ENCODE measurements at regions not wholly inside any gene's neighbourhood (a gene's known extent, or its start where the extent isn't known, plus 50 kb on each side); places are given as distances from the start of the nearest gene placed in this dataset.

GRCh38 chr16:35463358-35463757 is 2003.9 kb downstream of the TP53TG3F start (continued):
- TF ChIP-seq, protein P1, sequence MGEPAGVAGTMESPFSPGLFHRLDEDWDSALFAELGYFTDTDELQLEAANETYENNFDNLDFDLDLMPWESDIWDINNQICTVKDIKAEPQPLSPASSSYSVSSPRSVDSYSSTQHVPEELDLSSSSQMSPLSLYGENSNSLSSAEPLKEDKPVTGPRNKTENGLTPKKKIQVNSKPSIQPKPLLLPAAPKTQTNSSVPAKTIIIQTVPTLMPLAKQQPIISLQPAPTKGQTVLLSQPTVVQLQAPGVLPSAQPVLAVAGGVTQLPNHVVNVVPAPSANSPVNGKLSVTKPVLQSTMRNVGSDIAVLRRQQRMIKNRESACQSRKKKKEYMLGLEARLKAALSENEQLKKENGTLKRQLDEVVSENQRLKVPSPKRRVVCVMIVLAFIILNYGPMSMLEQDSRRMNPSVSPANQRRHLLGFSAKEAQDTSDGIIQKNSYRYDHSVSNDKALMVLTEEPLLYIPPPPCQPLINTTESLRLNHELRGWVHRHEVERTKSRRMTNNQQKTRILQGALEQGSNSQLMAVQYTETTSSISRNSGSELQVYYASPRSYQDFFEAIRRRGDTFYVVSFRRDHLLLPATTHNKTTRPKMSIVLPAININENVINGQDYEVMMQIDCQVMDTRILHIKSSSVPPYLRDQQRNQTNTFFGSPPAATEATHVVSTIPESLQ (CRISPR knock-in tag; IDR thresholded peaks at IDR 0.05), result no peak

DNA sequence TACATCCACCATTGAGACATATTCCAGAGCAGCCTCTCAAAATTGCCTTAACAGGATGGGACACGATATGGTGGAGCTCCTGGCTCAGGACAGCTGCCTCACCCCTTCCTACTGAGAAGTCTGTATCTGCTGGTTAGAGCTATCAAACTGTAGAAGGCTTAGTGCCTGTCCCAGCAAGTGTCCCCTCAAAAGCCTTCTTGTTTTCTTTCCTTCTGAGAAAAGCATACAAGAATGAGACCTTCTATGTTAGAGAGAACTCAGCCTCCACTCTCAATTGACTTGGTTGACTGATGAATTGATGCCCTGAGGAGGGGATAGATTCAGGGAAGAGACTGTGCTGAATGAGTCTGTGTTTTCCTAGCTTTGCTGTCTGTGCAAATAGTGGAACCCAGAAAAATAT is 2020.9 kb downstream of the TP53TG3F start:
- no peaks in the 10 kb centered on the region for H3K4me1 Mint-ChIP-seq
- peaks cover 62% of the 10 kb centered on the region for H3K9me3 Mint-ChIP-seq
- no peak for DNase-seq (ENCODE audit: low spot score)
- H3K4me3 Mint-ChIP-seq, result no peak overlapping the region
- peaks cover 57% of the 10 kb centered on the region for H3K36me3 Mint-ChIP-seq
- no peak for TF ChIP-seq SOX15 (CRISPR knock-in tag; IDR thresholded peaks at IDR 0.05)
- TF ChIP-seq, protein P2, sequence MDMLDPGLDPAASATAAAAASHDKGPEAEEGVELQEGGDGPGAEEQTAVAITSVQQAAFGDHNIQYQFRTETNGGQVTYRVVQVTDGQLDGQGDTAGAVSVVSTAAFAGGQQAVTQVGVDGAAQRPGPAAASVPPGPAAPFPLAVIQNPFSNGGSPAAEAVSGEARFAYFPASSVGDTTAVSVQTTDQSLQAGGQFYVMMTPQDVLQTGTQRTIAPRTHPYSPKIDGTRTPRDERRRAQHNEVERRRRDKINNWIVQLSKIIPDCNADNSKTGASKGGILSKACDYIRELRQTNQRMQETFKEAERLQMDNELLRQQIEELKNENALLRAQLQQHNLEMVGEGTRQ (CRISPR knock-in tag; IDR thresholded peaks at IDR 0.05), result no peak
- TF ChIP-seq ETV6 (CRISPR knock-in tag; IDR thresholded peaks at IDR 0.05), result no peak
- TF ChIP-seq, protein P1 (CRISPR knock-in tag; IDR thresholded peaks at IDR 0.05), result no peak
- TF ChIP-seq, protein P3, sequence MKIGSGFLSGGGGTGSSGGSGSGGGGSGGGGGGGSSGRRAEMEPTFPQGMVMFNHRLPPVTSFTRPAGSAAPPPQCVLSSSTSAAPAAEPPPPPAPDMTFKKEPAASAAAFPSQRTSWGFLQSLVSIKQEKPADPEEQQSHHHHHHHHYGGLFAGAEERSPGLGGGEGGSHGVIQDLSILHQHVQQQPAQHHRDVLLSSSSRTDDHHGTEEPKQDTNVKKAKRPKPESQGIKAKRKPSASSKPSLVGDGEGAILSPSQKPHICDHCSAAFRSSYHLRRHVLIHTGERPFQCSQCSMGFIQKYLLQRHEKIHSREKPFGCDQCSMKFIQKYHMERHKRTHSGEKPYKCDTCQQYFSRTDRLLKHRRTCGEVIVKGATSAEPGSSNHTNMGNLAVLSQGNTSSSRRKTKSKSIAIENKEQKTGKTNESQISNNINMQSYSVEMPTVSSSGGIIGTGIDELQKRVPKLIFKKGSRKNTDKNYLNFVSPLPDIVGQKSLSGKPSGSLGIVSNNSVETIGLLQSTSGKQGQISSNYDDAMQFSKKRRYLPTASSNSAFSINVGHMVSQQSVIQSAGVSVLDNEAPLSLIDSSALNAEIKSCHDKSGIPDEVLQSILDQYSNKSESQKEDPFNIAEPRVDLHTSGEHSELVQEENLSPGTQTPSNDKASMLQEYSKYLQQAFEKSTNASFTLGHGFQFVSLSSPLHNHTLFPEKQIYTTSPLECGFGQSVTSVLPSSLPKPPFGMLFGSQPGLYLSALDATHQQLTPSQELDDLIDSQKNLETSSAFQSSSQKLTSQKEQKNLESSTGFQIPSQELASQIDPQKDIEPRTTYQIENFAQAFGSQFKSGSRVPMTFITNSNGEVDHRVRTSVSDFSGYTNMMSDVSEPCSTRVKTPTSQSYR (CRISPR knock-in tag; IDR thresholded peaks at IDR 0.05), result no peak
- TF ChIP-seq ZNF671 (CRISPR knock-in tag; IDR thresholded peaks at IDR 0.05), result no peak
- TF ChIP-seq, protein P4, sequence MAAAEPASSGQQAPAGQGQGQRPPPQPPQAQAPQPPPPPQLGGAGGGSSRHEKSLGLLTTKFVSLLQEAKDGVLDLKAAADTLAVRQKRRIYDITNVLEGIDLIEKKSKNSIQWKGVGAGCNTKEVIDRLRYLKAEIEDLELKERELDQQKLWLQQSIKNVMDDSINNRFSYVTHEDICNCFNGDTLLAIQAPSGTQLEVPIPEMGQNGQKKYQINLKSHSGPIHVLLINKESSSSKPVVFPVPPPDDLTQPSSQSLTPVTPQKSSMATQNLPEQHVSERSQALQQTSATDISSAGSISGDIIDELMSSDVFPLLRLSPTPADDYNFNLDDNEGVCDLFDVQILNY (CRISPR knock-in tag; IDR thresholded peaks at IDR 0.05), result no peak
- TF ChIP-seq ZNF423 (CRISPR knock-in tag; IDR thresholded peaks at IDR 0.05), result no peak
- no peak for TF ChIP-seq KAT7 (CRISPR knock-in tag; IDR thresholded peaks at IDR 0.05; ENCODE audit: borderline replicate concordance)
- TF ChIP-seq TP53 (CRISPR knock-in tag; IDR thresholded peaks at IDR 0.05), result no peak
- no peak for TF ChIP-seq ATF3 (CRISPR knock-in tag; conservative IDR thresholded peaks at IDR 0.05)
- no peak for TF ChIP-seq ESRRA (CRISPR knock-in tag; IDR thresholded peaks at IDR 0.05; ENCODE audit: borderline replicate concordance)
- TF ChIP-seq, protein P5, sequence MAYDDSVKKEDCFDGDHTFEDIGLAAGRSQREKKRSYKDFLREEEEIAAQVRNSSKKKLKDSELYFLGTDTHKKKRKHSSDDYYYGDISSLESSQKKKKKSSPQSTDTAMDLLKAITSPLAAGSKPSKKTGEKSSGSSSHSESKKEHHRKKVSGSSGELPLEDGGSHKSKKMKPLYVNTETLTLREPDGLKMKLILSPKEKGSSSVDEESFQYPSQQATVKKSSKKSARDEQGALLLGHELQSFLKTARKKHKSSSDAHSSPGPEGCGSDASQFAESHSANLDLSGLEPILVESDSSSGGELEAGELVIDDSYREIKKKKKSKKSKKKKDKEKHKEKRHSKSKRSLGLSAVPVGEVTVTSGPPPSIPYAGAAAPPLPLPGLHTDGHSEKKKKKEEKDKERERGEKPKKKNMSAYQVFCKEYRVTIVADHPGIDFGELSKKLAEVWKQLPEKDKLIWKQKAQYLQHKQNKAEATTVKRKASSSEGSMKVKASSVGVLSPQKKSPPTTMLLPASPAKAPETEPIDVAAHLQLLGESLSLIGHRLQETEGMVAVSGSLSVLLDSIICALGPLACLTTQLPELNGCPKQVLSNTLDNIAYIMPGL (CRISPR knock-in tag; IDR thresholded peaks at IDR 0.05), result no peak
- no peaks in the 10 kb centered on the region; the same call in 1 of the 2 replicates for H3K27me3 Mint-ChIP-seq (ENCODE audit: low read depth)
- no peak for ATAC-seq
- H3K27ac Mint-ChIP-seq, result no peak overlapping the region
- ChIA-PET CTCF (no interaction called here), POLR2A (no interaction called here)

All from WTC11 (cell line).